ENCODE measurements at regions not wholly inside any gene's neighbourhood (a gene's known extent, or its start where the extent isn't known, plus 50 kb on each side); places are given as distances from the start of the nearest gene placed in this dataset.

GRCh38 chr15:60126661-60127060 lies 122.5 kb downstream of the FOXB1 start:
- no peaks in the 10 kb centered on the region for H3K27me3 Mint-ChIP-seq (ENCODE audit: insufficient read depth)
- no peak for DNase-seq (ENCODE audit: low spot score)
- H3K9me3 Mint-ChIP-seq, result no peaks in the 10 kb centered on the region
- no peak overlapping the region for H3K27ac Mint-ChIP-seq
- H3K4me1 Mint-ChIP-seq (ENCODE audit: low read depth), result peaks cover 61% of the 10 kb centered on the region
- intact Hi-C loops (cut with micrococcal nuclease), result loop anchor here (1.0 to 10.0 kb wide), 6 partner anchors 29 to 434 kb away; partner anchors contain the start of gene ANXA2
- H3K4me3 Mint-ChIP-seq, result peak overlapping the region; percentile 82
- no peaks in the 10 kb centered on the region for H3K36me3 Mint-ChIP-seq (ENCODE audit: low read depth)

- DNase-seq (ENCODE audit: low spot score), result no peak
- Mint-ChIP-seq H3K4me1 (ENCODE audit: low read depth) (peaks cover 57% of the 10 kb centered on the region), H3K9me3 (no peaks in the 10 kb centered on the region), H3K27me3 (ENCODE audit: insufficient read depth) (peaks cover 11% of the 10 kb centered on the region), H3K36me3 (ENCODE audit: low read depth) (no peaks in the 10 kb centered on the region), H3K4me3 (peak overlapping the region; percentile 82), H3K27ac (peak overlapping the region; percentile 80)
- intact Hi-C loops (cut with micrococcal nuclease), result loop anchor here (1.0 to 10.0 kb wide), 6 partner anchors 27 to 436 kb away; partner anchors contain the start of gene ANXA2
Measured at GRCh38 chr15:60128000-60128376, 123.9 kb downstream of the FOXB1 start.

GRCh38 chr15:60128710-60129109 lies 124.6 kb downstream of the FOXB1 start:
- Mint-ChIP-seq H3K27me3 (ENCODE audit: insufficient read depth) (peaks cover 13% of the 10 kb centered on the region), H3K4me3 (peak overlapping the region; percentile 6), H3K27ac (no peak overlapping the region), H3K36me3 (ENCODE audit: low read depth) (no peaks in the 10 kb centered on the region), H3K9me3 (no peaks in the 10 kb centered on the region), H3K4me1 (ENCODE audit: low read depth) (peaks cover 57% of the 10 kb centered on the region)
- DNase-seq (ENCODE audit: low spot score), result no peak
- intact Hi-C loops (cut with micrococcal nuclease), result loop anchor here (5.0 to 10.0 kb wide), 3 partner anchors 211 to 436 kb away; partner anchors contain the start of gene ANXA2

GRCh38 chr15:60130398-60130797 lies 126.3 kb downstream of the FOXB1 start:
- Mint-ChIP-seq H3K27me3 (ENCODE audit: insufficient read depth) (peaks cover 16% of the 10 kb centered on the region), H3K27ac (no peak overlapping the region), H3K4me1 (ENCODE audit: low read depth) (peaks cover 41% of the 10 kb centered on the region), H3K4me3 (no peak overlapping the region), H3K36me3 (ENCODE audit: low read depth) (no peaks in the 10 kb centered on the region), H3K9me3 (no peaks in the 10 kb centered on the region)
- DNase-seq (ENCODE audit: low spot score), result no peak
- intact Hi-C loops (cut with micrococcal nuclease), result no loop called here

- peaks cover 38% of the 10 kb centered on the region for H3K4me1 Mint-ChIP-seq (ENCODE audit: low read depth)
- H3K36me3 Mint-ChIP-seq (ENCODE audit: low read depth), result no peaks in the 10 kb centered on the region
- no peak overlapping the region for H3K4me3 Mint-ChIP-seq
- intact Hi-C loops (cut with micrococcal nuclease), result no loop called here
- H3K27me3 Mint-ChIP-seq (ENCODE audit: insufficient read depth), result peaks cover 16% of the 10 kb centered on the region
- H3K9me3 Mint-ChIP-seq, result no peaks in the 10 kb centered on the region
- DNase-seq (ENCODE audit: low spot score), result no peak
- no peak overlapping the region for H3K27ac Mint-ChIP-seq
Measured at GRCh38 chr15:60130821-60131220, 126.7 kb downstream of the FOXB1 start.

GRCh38 chr15:60134609-60135008 lies 130.5 kb downstream of the FOXB1 start:
- no peaks in the 10 kb centered on the region for H3K9me3 Mint-ChIP-seq
- H3K36me3 Mint-ChIP-seq (ENCODE audit: low read depth), result no peaks in the 10 kb centered on the region
- H3K27ac Mint-ChIP-seq, result no peak overlapping the region
- intact Hi-C loops (cut with micrococcal nuclease), result no loop called here
- peaks cover 30% of the 10 kb centered on the region for H3K27me3 Mint-ChIP-seq (ENCODE audit: insufficient read depth)
- no peak overlapping the region for H3K4me3 Mint-ChIP-seq
- H3K4me1 Mint-ChIP-seq (ENCODE audit: low read depth), result peaks cover 6% of the 10 kb centered on the region
- DNase-seq (ENCODE audit: low spot score), result no peak

- H3K4me3 Mint-ChIP-seq, result no peak overlapping the region
- peaks cover 42% of the 10 kb centered on the region for H3K27me3 Mint-ChIP-seq (ENCODE audit: insufficient read depth)
- DNase-seq (ENCODE audit: low spot score), result no peak
Measured at GRCh38 chr15:60135961-60136360, 131.8 kb downstream of the FOXB1 start.

GRCh38 chr15:60137711-60138396 lies 133.7 kb downstream of the FOXB1 start:
- H3K4me3 Mint-ChIP-seq, result no peak overlapping the region
- peaks cover 41% of the 10 kb centered on the region for H3K27me3 Mint-ChIP-seq (ENCODE audit: insufficient read depth)
- H3K36me3 Mint-ChIP-seq (ENCODE audit: low read depth), result no peaks in the 10 kb centered on the region
- H3K27ac Mint-ChIP-seq, result no peak overlapping the region
- intact Hi-C loops (cut with micrococcal nuclease), result no loop called here
- no peaks in the 10 kb centered on the region for H3K9me3 Mint-ChIP-seq
- no peak for DNase-seq (ENCODE audit: low spot score)
- H3K4me1 Mint-ChIP-seq (ENCODE audit: low read depth), result no peaks in the 10 kb centered on the region

More at GRCh38 chr15:60135961-60136360, 131.8 kb downstream of the FOXB1 start:
- H3K27ac Mint-ChIP-seq, result no peak overlapping the region
- H3K9me3 Mint-ChIP-seq, result no peaks in the 10 kb centered on the region
- intact Hi-C loops (cut with micrococcal nuclease), result no loop called here
- H3K4me1 Mint-ChIP-seq (ENCODE audit: low read depth), result no peaks in the 10 kb centered on the region
- H3K36me3 Mint-ChIP-seq (ENCODE audit: low read depth), result no peaks in the 10 kb centered on the region

- no peak for DNase-seq (ENCODE audit: low spot score)
- no peaks in the 10 kb centered on the region for H3K9me3 Mint-ChIP-seq
- no peak overlapping the region for H3K4me3 Mint-ChIP-seq
- intact Hi-C loops (cut with micrococcal nuclease), result no loop called here
- no peaks in the 10 kb centered on the region for H3K4me1 Mint-ChIP-seq (ENCODE audit: low read depth)
- H3K27me3 Mint-ChIP-seq (ENCODE audit: insufficient read depth), result peaks cover 40% of the 10 kb centered on the region
- H3K27ac Mint-ChIP-seq, result no peak overlapping the region
- no peaks in the 10 kb centered on the region for H3K36me3 Mint-ChIP-seq (ENCODE audit: low read depth)
Measured at GRCh38 chr15:60138397-60138968, 134.4 kb downstream of the FOXB1 start.

- Mint-ChIP-seq H3K27ac (no peak overlapping the region), H3K36me3 (ENCODE audit: low read depth) (no peaks in the 10 kb centered on the region), H3K4me1 (ENCODE audit: low read depth) (peaks cover 17% of the 10 kb centered on the region), H3K4me3 (no peak overlapping the region), H3K9me3 (no peaks in the 10 kb centered on the region), H3K27me3 (ENCODE audit: insufficient read depth) (peaks cover 25% of the 10 kb centered on the region)
- intact Hi-C loops (cut with micrococcal nuclease), result loop anchor here (10.0 kb wide), 3 partner anchors 108 to 652 kb away; no protein-coding TSS in a partner anchor
- no peak for DNase-seq (ENCODE audit: low spot score)
Measured at GRCh38 chr15:60152386-60152785, 148.3 kb downstream of the FOXB1 start.

GRCh38 chr15:60154764-60155325 lies 150.7 kb downstream of the FOXB1 start:
- H3K4me1 Mint-ChIP-seq (ENCODE audit: low read depth), result peaks cover 26% of the 10 kb centered on the region
- peak overlapping the region; percentile 19 for H3K27ac Mint-ChIP-seq
- no peak for DNase-seq (ENCODE audit: low spot score)
- H3K4me3 Mint-ChIP-seq, result peak overlapping the region; percentile 13
- peaks cover 25% of the 10 kb centered on the region for H3K27me3 Mint-ChIP-seq (ENCODE audit: insufficient read depth)
- intact Hi-C loops (cut with micrococcal nuclease), result loop anchor here (1.0 to 10.0 kb wide), 5 partner anchors 28 to 650 kb away; no protein-coding TSS in a partner anchor
- H3K9me3 Mint-ChIP-seq, result no peaks in the 10 kb centered on the region
- no peaks in the 10 kb centered on the region for H3K36me3 Mint-ChIP-seq (ENCODE audit: low read depth)

GRCh38 chr15:60155661-60156060 lies 151.6 kb downstream of the FOXB1 start:
- no peak for DNase-seq (ENCODE audit: low spot score)
- H3K27ac Mint-ChIP-seq, result peak overlapping the region; percentile 19
- H3K9me3 Mint-ChIP-seq, result no peaks in the 10 kb centered on the region
- no peak overlapping the region for H3K4me3 Mint-ChIP-seq
- intact Hi-C loops (cut with micrococcal nuclease), result loop anchor here (1.0 to 10.0 kb wide), 5 partner anchors 28 to 649 kb away; no protein-coding TSS in a partner anchor
- no peaks in the 10 kb centered on the region for H3K36me3 Mint-ChIP-seq (ENCODE audit: low read depth)
- H3K4me1 Mint-ChIP-seq (ENCODE audit: low read depth), result peaks cover 28% of the 10 kb centered on the region
- peaks cover 19% of the 10 kb centered on the region for H3K27me3 Mint-ChIP-seq (ENCODE audit: insufficient read depth)

GRCh38 chr15:60160909-60161308 lies 156.8 kb downstream of the FOXB1 start:
- no peak overlapping the region for H3K27ac Mint-ChIP-seq
- no peak overlapping the region for H3K4me3 Mint-ChIP-seq
- intact Hi-C loops (cut with micrococcal nuclease), result no loop called here
- H3K36me3 Mint-ChIP-seq (ENCODE audit: low read depth), result no peaks in the 10 kb centered on the region
- peaks cover 26% of the 10 kb centered on the region for H3K27me3 Mint-ChIP-seq (ENCODE audit: insufficient read depth)
- peaks cover 15% of the 10 kb centered on the region for H3K4me1 Mint-ChIP-seq (ENCODE audit: low read depth)
- no peaks in the 10 kb centered on the region for H3K9me3 Mint-ChIP-seq
- no peak for DNase-seq (ENCODE audit: low spot score)
